ENCODE measurements at regions not wholly inside any gene's neighbourhood (a gene's known extent, or its start where the extent isn't known, plus 50 kb on each side); places are given as distances from the start of the nearest gene placed in this dataset.

DNA sequence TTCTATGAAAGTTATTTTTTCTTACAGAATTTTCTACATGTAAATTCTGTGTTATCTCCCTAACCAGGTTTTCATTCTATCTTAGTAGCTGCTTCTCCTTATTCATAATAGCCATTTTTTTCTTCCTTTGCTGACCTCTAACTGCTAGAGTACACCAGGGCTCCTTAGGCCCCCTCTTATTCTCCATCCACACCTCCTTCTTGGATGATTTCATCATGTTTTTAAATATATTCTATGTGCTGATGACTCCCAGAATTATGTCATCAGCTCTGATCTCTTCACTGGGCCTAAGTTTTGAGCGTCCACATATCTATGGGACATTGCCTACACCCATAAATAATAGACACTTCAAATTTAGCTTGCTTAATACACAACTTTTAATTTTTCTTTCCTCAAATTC, 721.5 kb downstream of the SLC16A7 start:
- Histone ChIP-seq H3K27ac (ENCODE audit: extremely low read depth, low read depth, low read length) (no peak overlapping the region), H3K36me3 (ENCODE audit: control insufficient read depth in 2 of 2, insufficient read depth in 1 of 2, low read length in 2 of 2) (no peaks in the 10 kb centered on the region), H3K4me1 (ENCODE audit: control insufficient read depth, insufficient read depth, low read length) (no peaks in the 10 kb centered on the region), H3K4me3 (ENCODE audit: low read depth, low read length) (no peak overlapping the region), H3K9me3 (ENCODE audit: control insufficient read depth, insufficient read depth, low read depth, low read length) (no peaks in the 10 kb centered on the region)
- TF ChIP-seq KLF16 (tag by site-specific recombination; IDR thresholded peaks at IDR 0.05) (no peak), ZNF366 (tag by site-specific recombination; conservative IDR thresholded peaks at IDR 0.05) (no peak), KLF8 (tag by site-specific recombination; IDR thresholded peaks at IDR 0.05) (no peak), ZNF416 (tag by site-specific recombination; IDR thresholded peaks at IDR 0.05) (no peak), ZNF747 (tag by site-specific recombination; IDR thresholded peaks at IDR 0.05) (no peak)
- TF ChIP-seq, protein P1, sequence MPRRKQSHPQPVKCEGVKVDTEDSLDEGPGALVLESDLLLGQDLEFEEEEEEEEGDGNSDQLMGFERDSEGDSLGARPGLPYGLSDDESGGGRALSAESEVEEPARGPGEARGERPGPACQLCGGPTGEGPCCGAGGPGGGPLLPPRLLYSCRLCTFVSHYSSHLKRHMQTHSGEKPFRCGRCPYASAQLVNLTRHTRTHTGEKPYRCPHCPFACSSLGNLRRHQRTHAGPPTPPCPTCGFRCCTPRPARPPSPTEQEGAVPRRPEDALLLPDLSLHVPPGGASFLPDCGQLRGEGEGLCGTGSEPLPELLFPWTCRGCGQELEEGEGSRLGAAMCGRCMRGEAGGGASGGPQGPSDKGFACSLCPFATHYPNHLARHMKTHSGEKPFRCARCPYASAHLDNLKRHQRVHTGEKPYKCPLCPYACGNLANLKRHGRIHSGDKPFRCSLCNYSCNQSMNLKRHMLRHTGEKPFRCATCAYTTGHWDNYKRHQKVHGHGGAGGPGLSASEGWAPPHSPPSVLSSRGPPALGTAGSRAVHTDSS (tag by site-specific recombination; IDR thresholded peaks at IDR 0.05), result no peak
- TF ChIP-seq, protein P2, sequence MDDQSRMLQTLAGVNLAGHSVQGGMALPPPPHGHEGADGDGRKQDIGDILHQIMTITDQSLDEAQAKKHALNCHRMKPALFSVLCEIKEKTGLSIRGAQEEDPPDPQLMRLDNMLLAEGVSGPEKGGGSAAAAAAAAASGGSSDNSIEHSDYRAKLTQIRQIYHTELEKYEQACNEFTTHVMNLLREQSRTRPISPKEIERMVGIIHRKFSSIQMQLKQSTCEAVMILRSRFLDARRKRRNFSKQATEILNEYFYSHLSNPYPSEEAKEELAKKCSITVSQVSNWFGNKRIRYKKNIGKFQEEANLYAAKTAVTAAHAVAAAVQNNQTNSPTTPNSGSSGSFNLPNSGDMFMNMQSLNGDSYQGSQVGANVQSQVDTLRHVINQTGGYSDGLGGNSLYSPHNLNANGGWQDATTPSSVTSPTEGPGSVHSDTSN (CRISPR knock-in tag; IDR thresholded peaks at IDR 0.05), result no peak
- TF ChIP-seq, protein P3, sequence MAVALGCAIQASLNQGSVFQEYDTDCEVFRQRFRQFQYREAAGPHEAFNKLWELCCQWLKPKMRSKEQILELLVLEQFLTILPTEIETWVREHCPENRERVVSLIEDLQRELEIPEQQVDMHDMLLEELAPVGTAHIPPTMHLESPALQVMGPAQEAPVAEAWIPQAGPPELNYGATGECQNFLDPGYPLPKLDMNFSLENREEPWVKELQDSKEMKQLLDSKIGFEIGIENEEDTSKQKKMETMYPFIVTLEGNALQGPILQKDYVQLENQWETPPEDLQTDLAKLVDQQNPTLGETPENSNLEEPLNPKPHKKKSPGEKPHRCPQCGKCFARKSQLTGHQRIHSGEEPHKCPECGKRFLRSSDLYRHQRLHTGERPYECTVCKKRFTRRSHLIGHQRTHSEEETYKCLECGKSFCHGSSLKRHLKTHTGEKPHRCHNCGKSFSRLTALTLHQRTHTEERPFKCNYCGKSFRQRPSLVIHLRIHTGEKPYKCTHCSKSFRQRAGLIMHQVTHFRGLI (tag by site-specific recombination; IDR thresholded peaks at IDR 0.05), result no peak
- TF ChIP-seq, protein P4, sequence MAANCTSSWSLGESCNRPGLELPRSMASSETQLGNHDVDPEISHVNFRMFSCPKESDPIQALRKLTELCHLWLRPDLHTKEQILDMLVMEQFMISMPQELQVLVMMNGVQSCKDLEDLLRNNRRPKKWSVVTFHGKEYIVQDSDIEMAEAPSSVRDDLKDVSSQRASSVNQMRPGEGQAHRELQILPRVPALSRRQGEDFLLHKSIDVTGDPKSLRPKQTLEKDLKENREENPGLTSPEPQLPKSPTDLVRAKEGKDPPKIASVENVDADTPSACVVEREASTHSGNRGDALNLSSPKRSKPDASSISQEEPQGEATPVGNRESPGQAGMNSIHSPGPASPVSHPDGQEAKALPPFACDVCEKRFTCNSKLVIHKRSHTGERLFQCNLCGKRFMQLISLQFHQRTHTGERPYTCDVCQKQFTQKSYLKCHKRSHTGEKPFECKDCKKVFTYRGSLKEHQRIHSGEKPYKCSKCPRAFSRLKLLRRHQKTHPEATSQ (tag by site-specific recombination; IDR thresholded peaks at IDR 0.05), result no peak
- CTCF ChIA-PET, result no interaction called here
- POLR2A ChIA-PET, result no interaction called here

DNA sequence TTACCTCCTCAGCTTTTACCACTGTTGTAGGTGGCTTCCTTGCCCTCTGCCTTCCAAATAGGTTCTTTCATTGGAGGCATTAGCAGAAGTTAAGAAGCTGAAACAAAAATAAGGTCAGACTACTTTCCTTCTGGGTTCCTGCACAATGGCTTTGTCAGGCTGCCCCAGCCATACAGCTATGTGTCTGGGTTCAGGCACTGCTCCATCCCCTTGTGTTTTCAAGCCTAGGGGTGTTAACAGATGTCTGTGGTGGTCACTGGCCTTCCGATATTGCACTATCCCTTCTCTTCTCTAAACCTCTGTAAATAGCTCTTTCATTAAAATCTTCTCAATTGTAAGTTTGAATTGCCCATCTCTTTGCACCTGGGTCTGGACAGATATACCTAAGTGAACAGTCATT, 728.9 kb downstream of the SLC16A7 start:
- no peak overlapping the region for H3K27ac ChIP-seq (ENCODE audit: extremely low read depth, low read depth, low read length)
- ChIA-PET CTCF (interaction anchor here (0.6 to 0.7 kb wide), 2 partner anchors 53 to 522 kb away, joined by 3 to 10 read pairs; no protein-coding TSS in a partner anchor), POLR2A (no interaction called here)
- H3K9me3 ChIP-seq (ENCODE audit: control insufficient read depth, insufficient read depth, low read depth, low read length), result no peaks in the 10 kb centered on the region
- no peaks in the 10 kb centered on the region for H3K36me3 ChIP-seq (ENCODE audit: control insufficient read depth in 2 of 2, insufficient read depth in 1 of 2, low read length in 2 of 2)
- H3K4me1 ChIP-seq (ENCODE audit: control insufficient read depth, insufficient read depth, low read length), result no peaks in the 10 kb centered on the region
- H3K4me3 ChIP-seq (ENCODE audit: low read depth, low read length), result no peak overlapping the region
- no peak for TF ChIP-seq BCL11A (tag by site-specific recombination; IDR thresholded peaks at IDR 0.05; ENCODE audit: low read depth)
- no peak for TF ChIP-seq ZNF501 (tag by site-specific recombination; IDR thresholded peaks at IDR 0.05)
- TF ChIP-seq, protein P5, sequence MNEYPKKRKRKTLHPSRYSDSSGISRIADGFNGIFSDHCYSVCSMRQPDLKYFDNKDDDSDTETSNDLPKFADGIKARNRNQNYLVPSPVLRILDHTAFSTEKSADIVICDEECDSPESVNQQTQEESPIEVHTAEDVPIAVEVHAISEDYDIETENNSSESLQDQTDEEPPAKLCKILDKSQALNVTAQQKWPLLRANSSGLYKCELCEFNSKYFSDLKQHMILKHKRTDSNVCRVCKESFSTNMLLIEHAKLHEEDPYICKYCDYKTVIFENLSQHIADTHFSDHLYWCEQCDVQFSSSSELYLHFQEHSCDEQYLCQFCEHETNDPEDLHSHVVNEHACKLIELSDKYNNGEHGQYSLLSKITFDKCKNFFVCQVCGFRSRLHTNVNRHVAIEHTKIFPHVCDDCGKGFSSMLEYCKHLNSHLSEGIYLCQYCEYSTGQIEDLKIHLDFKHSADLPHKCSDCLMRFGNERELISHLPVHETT (tag by site-specific recombination; IDR thresholded peaks at IDR 0.05), result no peak
- TF ChIP-seq ZNF211 (tag by site-specific recombination; IDR thresholded peaks at IDR 0.05; ENCODE audit: low read depth), result no peak
- no peak for TF ChIP-seq ZNF239 (tag by site-specific recombination; IDR thresholded peaks at IDR 0.05)
- no peak for TF ChIP-seq ZNF311 (tag by site-specific recombination; IDR thresholded peaks at IDR 0.05; ENCODE audit: borderline replicate concordance)
- TF ChIP-seq, protein P6, sequence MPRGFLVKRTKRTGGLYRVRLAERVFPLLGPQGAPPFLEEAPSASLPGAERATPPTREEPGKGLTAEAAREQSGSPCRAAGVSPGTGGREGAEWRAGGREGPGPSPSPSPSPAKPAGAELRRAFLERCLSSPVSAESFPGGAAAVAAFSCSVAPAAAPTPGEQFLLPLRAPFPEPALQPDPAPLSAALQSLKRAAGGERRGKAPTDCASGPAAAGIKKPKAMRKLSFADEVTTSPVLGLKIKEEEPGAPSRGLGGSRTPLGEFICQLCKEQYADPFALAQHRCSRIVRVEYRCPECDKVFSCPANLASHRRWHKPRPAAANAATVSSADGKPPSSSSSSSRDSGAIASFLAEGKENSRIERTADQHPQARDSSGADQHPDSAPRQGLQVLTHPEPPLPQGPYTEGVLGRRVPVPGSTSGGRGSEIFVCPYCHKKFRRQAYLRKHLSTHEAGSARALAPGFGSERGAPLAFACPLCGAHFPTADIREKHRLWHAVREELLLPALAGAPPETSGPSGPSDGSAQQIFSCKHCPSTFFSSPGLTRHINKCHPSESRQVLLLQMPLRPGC (tag by site-specific recombination; IDR thresholded peaks at IDR 0.05), result no peak

All from HEK293 (cell line).